ENCODE measurements at regions not wholly inside any gene's neighbourhood (a gene's known extent, or its start where the extent isn't known, plus 50 kb on each side); places are given as distances from the start of the nearest gene placed in this dataset.
A peak's percentile ranks its signal among the peaks of the same experiment; 100 is the strongest.

GRCh38 chr15:66651198-66651597 is 50.8 kb upstream of the SMAD6 start:
- WGBS, 2 donors: 75 to 76% methylated on average over 3 of the region's 3 CpGs
- peaks cover 22 to 67% (median 35%) of the 10 kb centered on the region in 4 donors for H3K4me1 ChIP-seq
- peak overlapping the region; percentile 57 to 89 (median 77) for H3K27ac ChIP-seq
- no peak overlapping the region for H3K4me3 ChIP-seq
- DNase-seq (no peak), ATAC-seq (ENCODE audit: low FRiP score in 2 of 2) (peak in 1 of 2 donors; percentile 37)
- TF ChIP-seq POLR2A (IDR thresholded peaks at IDR 0.05): no peak
- no peak for TF ChIP-seq EP300 (IDR thresholded peaks at IDR 0.05)
- no peak for TF ChIP-seq CTCF (IDR thresholded peaks at IDR 0.05)
- H3K36me3 ChIP-seq: no peaks in the 10 kb centered on the region
- no peaks in the 10 kb centered on the region for H3K27me3 ChIP-seq
- no peaks in the 10 kb centered on the region for H3K9me3 ChIP-seq

- no peak for DNase-seq
- ATAC-seq (ENCODE audit: low FRiP score in 2 of 2): no peak
- Histone ChIP-seq H3K4me1 (peaks cover 24 to 61% (median 33%) of the 10 kb centered on the region in 4 donors), H3K27ac (peak overlapping the region in 3 of 4 donors; percentile 27 to 91 (median 89)), H3K4me3 (no peak overlapping the region), H3K27me3 (no peaks in the 10 kb centered on the region), H3K36me3 (no peaks in the 10 kb centered on the region), H3K9me3 (no peaks in the 10 kb centered on the region)
- TF ChIP-seq POLR2AphosphoS5 (IDR thresholded peaks at IDR 0.05): no peak
- no peak for TF ChIP-seq POLR2A (IDR thresholded peaks at IDR 0.05)
- no peak for TF ChIP-seq EP300 (IDR thresholded peaks at IDR 0.05)
- no peak for TF ChIP-seq CTCF (IDR thresholded peaks at IDR 0.05)
- 56 to 72% methylated on average over 4 to 5 of the region's 5 CpGs for WGBS, 2 donors
Measured at GRCh38 chr15:66651913-66652642, 50.0 kb upstream of the SMAD6 start.

Data from upper lobe of left lung (tissue), 6 donors.